Mucosa of rectum (tissue), 2 donors: ENCODE measurements at regions not wholly inside any gene's neighbourhood (a gene's known extent, or its start where the extent isn't known, plus 50 kb on each side); places are given as distances from the start of the nearest gene placed in this dataset.

ENCODE experiments used
- H3K27ac ChIP-seq, 2 donors: one replicate each; pipeline ENCODE4 v1.7.0; 2013; ENCODE audit warnings: inconsistent platforms in 2 of 2, low read depth in 2 of 2, low read length in 2 of 2
- H3K27me3 ChIP-seq, 2 donors: one replicate each; pipeline ENCODE4 v1.7.0; 2013; ENCODE audit warnings: low read length in 2 of 2; ENCODE audit not compliant: control insufficient read depth in 2 of 2, insufficient read depth in 2 of 2
- H3K36me3 ChIP-seq, 2 donors: one replicate each; pipeline ENCODE4 v1.7.0; 2013; ENCODE audit warnings: low read length in 2 of 2; ENCODE audit not compliant: control insufficient read depth in 2 of 2, insufficient read depth in 2 of 2
- H3K4me1 ChIP-seq, 2 donors: one replicate each; pipeline ENCODE4 v1.7.0; 2013; ENCODE audit warnings: low read length in 2 of 2, mild to moderate bottlenecking in 1 of 2; ENCODE audit not compliant: control insufficient read depth in 2 of 2, insufficient read depth in 2 of 2
- H3K4me3 ChIP-seq, 2 donors: one replicate each; pipeline ENCODE4 v1.7.0; 2013; ENCODE audit warnings: low read length in 2 of 2
- H3K9ac ChIP-seq, 2 donors: one replicate each; pipeline ENCODE4 v1.7.0; 2013; ENCODE audit warnings: low read length in 2 of 2, low read depth in 1 of 2, mild to moderate bottlenecking in 1 of 2
- H3K9me3 ChIP-seq, 2 donors: one replicate each; pipeline ENCODE4 v1.7.0; 2013; ENCODE audit warnings: low read length in 2 of 2; ENCODE audit not compliant: control insufficient read depth in 2 of 2
- donor health status: healthy.
- donor health status: Normal muscosa, but diverticular disease.

DNA sequence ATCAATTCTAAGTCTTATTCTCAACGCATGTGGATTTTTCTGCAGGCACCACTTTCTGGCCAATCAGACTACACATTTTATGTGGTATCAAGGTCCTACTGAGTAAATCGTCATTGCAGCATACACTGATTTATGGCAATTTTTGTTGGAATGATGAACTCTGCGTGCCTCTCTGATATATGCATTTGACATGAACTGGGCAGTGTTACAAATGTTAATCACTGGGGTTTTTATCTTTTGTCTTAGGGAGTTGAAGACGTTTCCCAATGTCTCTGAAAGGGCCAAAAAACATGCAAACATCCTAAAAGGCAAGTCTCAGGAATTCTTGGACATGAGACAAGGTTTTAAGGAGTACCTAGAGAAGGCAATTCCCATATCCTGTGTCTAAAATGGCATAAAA lies 809.5 kb upstream of the CELF2 start:
- Histone ChIP-seq H3K9ac (no peak overlapping the region), H3K4me3 (no peak overlapping the region), H3K27me3 (no peaks in the 10 kb centered on the region), H3K36me3 (no peaks in the 10 kb centered on the region), H3K27ac (no peak overlapping the region), H3K9me3 (peaks cover 0 to 3% of the 10 kb centered on the region in 2 donors), H3K4me1 (no peaks in the 10 kb centered on the region)

DNA sequence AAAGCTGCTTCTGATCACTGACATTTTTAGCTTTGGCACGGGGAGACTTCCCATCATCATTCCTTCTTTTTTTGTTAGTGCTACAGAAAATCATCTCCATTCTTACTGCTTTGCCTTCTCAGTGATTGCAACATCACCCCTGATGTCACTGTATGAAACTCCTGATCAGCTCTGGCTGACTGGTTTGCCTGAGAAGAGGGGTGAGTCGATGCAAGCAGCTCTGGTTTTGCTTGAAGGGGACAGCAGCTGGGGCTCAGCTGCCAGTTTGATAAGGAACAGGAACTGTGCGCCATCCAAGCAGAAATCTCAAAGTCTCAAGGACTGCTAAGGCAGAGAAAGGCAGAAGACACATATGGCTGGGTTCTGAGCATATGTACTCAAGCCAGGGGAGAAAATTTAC lies 808.5 kb upstream of the CELF2 start:
- Histone ChIP-seq H3K36me3 (no peaks in the 10 kb centered on the region), H3K4me3 (no peak overlapping the region), H3K4me1 (no peaks in the 10 kb centered on the region), H3K9ac (no peak overlapping the region), H3K27ac (no peak overlapping the region), H3K27me3 (no peaks in the 10 kb centered on the region), H3K9me3 (peaks cover 0 to 3% of the 10 kb centered on the region in 2 donors)

DNA sequence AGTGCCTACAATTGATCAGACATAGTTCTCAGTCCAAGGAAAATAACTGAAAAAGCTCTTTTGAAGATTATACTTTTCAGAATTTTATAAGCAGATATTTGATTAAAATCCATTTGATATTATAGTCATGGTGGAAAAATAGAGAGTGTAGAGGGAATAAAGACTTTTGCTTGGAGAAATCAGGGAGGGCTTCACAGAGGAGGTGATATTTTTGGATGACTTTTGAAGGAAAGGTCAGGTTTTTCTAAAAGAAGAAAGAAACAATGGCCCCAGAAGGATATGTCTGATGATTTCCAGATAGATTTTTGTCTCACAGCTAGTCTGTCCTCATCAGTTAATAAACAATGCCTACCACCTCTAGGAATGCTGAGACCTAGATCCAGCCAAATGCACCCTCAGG lies 806.3 kb upstream of the CELF2 start:
- H3K36me3 ChIP-seq = no peaks in the 10 kb centered on the region
- no peaks in the 10 kb centered on the region for H3K4me1 ChIP-seq
- H3K4me3 ChIP-seq = no peak overlapping the region
- no peaks in the 10 kb centered on the region for H3K27me3 ChIP-seq
- no peak overlapping the region for H3K9ac ChIP-seq
- no peak overlapping the region for H3K27ac ChIP-seq
- H3K9me3 ChIP-seq = no peaks in the 10 kb centered on the region

- Histone ChIP-seq H3K4me1 (no peaks in the 10 kb centered on the region), H3K9me3 (no peaks in the 10 kb centered on the region), H3K9ac (no peak overlapping the region), H3K36me3 (no peaks in the 10 kb centered on the region), H3K27me3 (no peaks in the 10 kb centered on the region), H3K27ac (no peak overlapping the region), H3K4me3 (no peak overlapping the region)
Observed at GRCh38 chr10:10213237-10213636, 804.4 kb upstream of the CELF2 start.

GRCh38 chr10:10222304-10222841 lies 795.3 kb upstream of the CELF2 start:
- Histone ChIP-seq H3K4me3 (no peak overlapping the region), H3K4me1 (no peaks in the 10 kb centered on the region), H3K9ac (no peak overlapping the region), H3K36me3 (no peaks in the 10 kb centered on the region), H3K9me3 (no peaks in the 10 kb centered on the region), H3K27ac (no peak overlapping the region), H3K27me3 (no peaks in the 10 kb centered on the region)

DNA sequence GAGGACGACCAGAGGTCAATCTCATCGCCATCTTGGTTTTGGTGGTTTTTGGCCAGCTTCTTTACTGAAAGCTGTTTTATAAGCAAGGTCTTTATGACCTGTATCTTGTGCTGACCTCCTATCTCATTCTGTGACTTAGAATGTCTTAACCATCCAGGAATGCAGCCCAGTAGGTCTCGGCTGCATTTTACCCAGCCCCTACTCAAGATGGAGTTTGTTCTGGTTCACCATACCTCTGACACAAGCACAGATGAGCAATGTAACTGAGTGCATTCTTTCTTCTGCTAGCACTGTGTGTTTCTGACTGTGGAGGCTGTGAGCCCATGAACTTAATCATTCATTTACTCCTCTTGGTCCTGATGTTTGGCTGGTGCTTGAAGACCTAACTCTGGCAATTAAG lies 794.5 kb upstream of the CELF2 start:
- Histone ChIP-seq H3K4me1 (no peaks in the 10 kb centered on the region), H3K36me3 (no peaks in the 10 kb centered on the region), H3K27ac (no peak overlapping the region), H3K27me3 (no peaks in the 10 kb centered on the region), H3K9ac (no peak overlapping the region), H3K4me3 (no peak overlapping the region), H3K9me3 (no peaks in the 10 kb centered on the region)

DNA sequence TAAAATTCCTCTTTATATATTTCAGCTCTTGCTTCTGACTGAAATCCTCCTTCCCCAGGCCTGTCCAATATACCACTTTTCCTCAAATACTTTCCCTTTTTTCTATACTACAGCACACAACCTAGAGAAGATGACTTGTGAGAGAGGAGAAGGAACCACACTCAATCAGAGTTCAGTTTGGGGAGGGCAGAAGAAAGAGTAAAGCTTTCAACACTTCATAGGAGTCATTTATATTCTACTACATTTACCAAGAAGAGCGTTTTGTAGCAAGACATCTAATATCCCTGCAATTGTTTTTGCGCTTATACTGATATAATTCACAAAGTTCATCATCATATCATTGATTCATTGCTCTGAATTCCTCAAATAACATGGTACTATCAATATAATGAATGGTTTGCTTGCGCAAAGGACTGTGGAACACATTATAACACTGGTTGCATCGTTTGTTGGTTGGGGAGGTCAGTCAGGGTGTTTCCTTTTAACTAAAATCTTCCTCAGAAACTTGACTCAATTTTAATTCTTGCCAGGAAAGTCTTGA lies 792.5 kb upstream of the CELF2 start:
- Histone ChIP-seq H3K9me3 (no peaks in the 10 kb centered on the region), H3K9ac (no peak overlapping the region), H3K4me1 (no peaks in the 10 kb centered on the region), H3K36me3 (no peaks in the 10 kb centered on the region), H3K27me3 (no peaks in the 10 kb centered on the region), H3K27ac (no peak overlapping the region), H3K4me3 (no peak overlapping the region)

DNA sequence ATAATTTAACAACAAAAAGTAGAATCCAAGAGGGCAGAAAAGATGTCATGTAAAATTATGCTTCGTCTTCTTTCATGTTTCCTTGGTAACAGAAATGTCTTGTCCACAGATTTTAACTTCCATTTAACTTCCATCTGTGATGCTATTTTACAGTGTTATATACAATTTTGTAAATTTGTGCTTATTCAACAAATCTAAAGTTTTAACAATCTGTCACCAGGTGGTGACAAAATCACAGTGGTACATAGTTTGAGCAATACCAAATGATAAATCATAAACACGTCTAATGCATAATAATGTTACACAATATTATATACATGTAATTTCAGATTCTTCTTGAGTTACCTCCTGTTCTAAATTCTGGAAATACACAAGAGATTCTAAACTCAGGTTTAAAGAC lies 784.4 kb upstream of the CELF2 start:
- Histone ChIP-seq H3K27ac (no peak overlapping the region), H3K9ac (no peak overlapping the region), H3K36me3 (no peaks in the 10 kb centered on the region), H3K4me3 (no peak overlapping the region), H3K9me3 (no peaks in the 10 kb centered on the region), H3K4me1 (no peaks in the 10 kb centered on the region), H3K27me3 (no peaks in the 10 kb centered on the region)

- Histone ChIP-seq H3K36me3 (no peaks in the 10 kb centered on the region), H3K4me1 (no peaks in the 10 kb centered on the region), H3K27me3 (no peaks in the 10 kb centered on the region), H3K9me3 (no peaks in the 10 kb centered on the region), H3K27ac (no peak overlapping the region), H3K4me3 (no peak overlapping the region), H3K9ac (no peak overlapping the region)
Observed at GRCh38 chr10:10235003-10235402, 782.7 kb upstream of the CELF2 start.

- Histone ChIP-seq H3K4me3 (no peak overlapping the region), H3K27me3 (no peaks in the 10 kb centered on the region), H3K27ac (no peak overlapping the region), H3K4me1 (no peaks in the 10 kb centered on the region), H3K9me3 (no peaks in the 10 kb centered on the region), H3K9ac (no peak overlapping the region), H3K36me3 (no peaks in the 10 kb centered on the region)
Observed at GRCh38 chr10:10247585-10247984, 770.1 kb upstream of the CELF2 start.

- Histone ChIP-seq H3K36me3 (no peaks in the 10 kb centered on the region), H3K27ac (no peak overlapping the region), H3K27me3 (no peaks in the 10 kb centered on the region), H3K9me3 (peaks cover 2% of the 10 kb centered on the region in 2 donors), H3K9ac (no peak overlapping the region), H3K4me3 (no peak overlapping the region), H3K4me1 (no peaks in the 10 kb centered on the region)
Observed at GRCh38 chr10:10256860-10257259, 760.8 kb upstream of the CELF2 start.
